GM19324 (cell line): ENCODE measurements at regions not wholly inside any gene's neighbourhood (a gene's known extent, or its start where the extent isn't known, plus 50 kb on each side); places are given as distances from the start of the nearest gene placed in this dataset.
"Not testable (repeated sequence)": the region's sequence is repeated elsewhere in the genome, so short reads cannot be mapped to it uniquely, and the experiment has no call there.

Source experiments
- ATAC-seq: cut with Tn5 transposase; IDR thresholded peaks from one replicate; pipeline ENCODE4 v1.9.1; 2021; ENCODE audit warnings: mild to moderate bottlenecking, moderate library complexity; ENCODE audit not compliant: unreplicated experiment, low FRiP score

- not testable (repeated sequence) for ATAC-seq
These were observed 93.2 kb upstream of the RPH3AL start, which contains the start of gene RFLNB for GRCh38 chr17:445839-446238. RFLNB (minus strand) TSS chr17:445939.

- ATAC-seq, result no peak
These were observed 92.4 kb upstream of the RPH3AL start for GRCh38 chr17:444879-445454.

- no peak for ATAC-seq
These were observed 90.5 kb upstream of the RPH3AL start for GRCh38 chr17:443109-443508.

GRCh38 chr17:441155-441950 is 88.7 kb upstream of the RPH3AL start:
- no peak for ATAC-seq

- no peak for ATAC-seq
These were observed 85.6 kb upstream of the RPH3AL start for GRCh38 chr17:438191-438590.

- ATAC-seq, result no peak
These were observed 84.9 kb upstream of the RPH3AL start for GRCh38 chr17:437545-437944.

GRCh38 chr17:436571-436970 is 84.0 kb upstream of the RPH3AL start:
- no peak for ATAC-seq

- ATAC-seq, result not testable (repeated sequence)
These were observed 79.9 kb upstream of the RPH3AL start for GRCh38 chr17:432471-432870.

- ATAC-seq, result no peak
These were observed 78.9 kb upstream of the RPH3AL start for GRCh38 chr17:431494-431893.

- no peak for ATAC-seq
These were observed 77.0 kb upstream of the RPH3AL start for GRCh38 chr17:429589-429988.

GRCh38 chr17:428414-428813 is 75.8 kb upstream of the RPH3AL start:
- no peak for ATAC-seq

GRCh38 chr17:427891-428290 is 75.3 kb upstream of the RPH3AL start:
- ATAC-seq, result no peak

- ATAC-seq, result no peak
These were observed 74.7 kb upstream of the RPH3AL start for GRCh38 chr17:427327-427726.

GRCh38 chr17:422196-422930 is 69.8 kb upstream of the RPH3AL start:
- no peak for ATAC-seq

- no peak for ATAC-seq
These were observed 68.0 kb upstream of the RPH3AL start for GRCh38 chr17:420479-421175.

GRCh38 chr17:419073-419735 is 66.6 kb upstream of the RPH3AL start:
- no peak for ATAC-seq

DNA sequence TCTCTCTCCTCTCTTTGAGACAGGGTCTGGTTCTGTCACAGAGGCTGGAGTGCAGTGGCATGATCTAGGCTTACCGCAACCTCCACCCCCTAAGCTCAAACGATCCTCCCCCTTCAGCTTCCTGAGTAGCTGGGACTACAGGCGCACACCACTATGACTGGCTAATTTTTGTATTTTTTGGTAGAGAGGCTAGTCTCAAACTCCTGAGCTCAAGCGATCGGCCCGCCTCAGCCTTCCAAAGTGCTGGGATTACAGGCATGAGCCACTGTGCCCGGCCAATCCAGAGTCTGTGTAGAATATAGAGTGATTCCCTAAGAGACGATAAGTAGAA is 65.8 kb upstream of the RPH3AL start:
- ATAC-seq, result no peak

DNA sequence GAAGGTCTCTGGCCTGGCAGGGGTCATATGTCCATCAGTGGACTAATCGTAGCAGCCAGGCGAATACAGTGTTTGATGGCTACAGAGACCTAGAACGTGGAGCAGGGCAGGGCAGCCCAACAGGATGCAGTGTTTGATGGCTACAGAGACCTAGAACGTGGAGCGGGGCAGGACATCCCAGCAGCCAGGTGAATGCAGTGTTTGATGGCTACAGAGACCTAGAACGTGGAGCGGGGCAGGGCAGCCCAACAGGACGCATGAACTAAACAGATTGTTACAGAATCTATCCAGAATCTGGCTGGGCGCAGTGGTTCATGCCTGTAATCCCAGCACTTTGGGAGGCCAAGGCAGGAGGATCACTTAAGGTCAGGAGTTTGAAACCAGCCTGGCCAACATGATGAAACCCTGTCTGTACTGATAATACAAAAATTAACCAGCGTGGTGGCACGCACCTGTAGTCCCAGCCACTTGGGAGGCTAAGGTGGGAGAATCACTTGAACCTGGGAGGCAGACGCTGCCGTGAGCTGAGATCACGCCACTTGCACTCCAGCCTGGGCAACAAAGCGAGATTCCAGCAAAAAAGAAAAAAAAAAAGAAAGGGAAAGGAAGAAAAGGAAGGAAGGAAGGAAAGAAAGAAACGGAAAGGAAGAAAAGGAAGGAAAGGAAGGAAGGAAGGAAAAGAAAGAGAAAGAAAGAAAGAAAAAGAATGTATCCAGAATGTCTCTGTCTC is 65.2 kb upstream of the RPH3AL start:
- no peak for ATAC-seq

GRCh38 chr17:416293-417206 is 63.9 kb upstream of the RPH3AL start:
- peak; percentile 73 for ATAC-seq
